Heart left ventricle (tissue), 16 donors: ENCODE measurements at regions not wholly inside any gene's neighbourhood (a gene's known extent, or its start where the extent isn't known, plus 50 kb on each side); places are given as distances from the start of the nearest gene placed in this dataset.

Source experiments
- ATAC-seq, 4 donors: fragments of 200-7000 bp; cut with Tn5 transposase; one replicate each; pipeline ENCODE4 v1.9.1; 2020 to 2022; ENCODE audit warnings: moderate library complexity in 4 of 4, mild to moderate bottlenecking in 3 of 4, moderate number of reproducible peaks in 1 of 4
- DNase-seq, 5 donors: peaks; one replicate each; pipeline ENCODE4 v3.0.0-alpha.2; 2020
- H3K27ac ChIP-seq, 12 donors: fragments of 200-600 bp; sonication (generic) in 4 of 12; one replicate each; pipeline versions ENCODE4 v1.5.0 to v1.8.0; 2016 to 2022; ENCODE audit warnings: mild to moderate bottlenecking in 2 of 12
- H3K27me3 ChIP-seq, 9 donors: fragments of 200-600 bp; sonication (generic) in 2 of 9; one replicate each; pipeline versions ENCODE4 v1.5.1 to v1.8.0; 2016 to 2022; ENCODE audit warnings: mild to moderate bottlenecking in 3 of 9
- H3K36me3 ChIP-seq, 9 donors: fragments of 200-600 bp; sonication (generic) in 2 of 9; one replicate each; pipeline versions ENCODE4 v1.5.0 to v1.8.0; 2018 to 2022; ENCODE audit warnings: mild to moderate bottlenecking in 2 of 9
- H3K4me1 ChIP-seq, 12 donors: fragments of 200-600 bp; sonication (generic) in 4 of 12; one replicate each; pipeline versions ENCODE4 v1.5.0 to v1.8.0; 2016 to 2022; ENCODE audit warnings: mild to moderate bottlenecking in 3 of 12
- H3K4me3 ChIP-seq, 12 donors: fragments of 200-600 bp; sonication (generic) in 4 of 12; one replicate each; pipeline versions ENCODE4 v1.5.0 to v1.8.0; 2017 to 2022; ENCODE audit warnings: mild to moderate bottlenecking in 9 of 12, moderate library complexity in 4 of 12
- H3K9me3 ChIP-seq, 12 donors: fragments of 200-600 bp; sonication (generic) in 4 of 12; one replicate each; pipeline versions ENCODE4 v1.5.0 to v1.8.0; 2016 to 2022; ENCODE audit warnings: mild to moderate bottlenecking in 1 of 12
- CTCF ChIP-seq, 12 donors: fragments of 200-600 bp; sonication (generic) in 4 of 12; IDR thresholded peaks; one replicate each; pipeline versions ENCODE4 v1.5.0 to v1.8.0; 2018 to 2022; ENCODE audit warnings: antibody characterized with exemption in 12 of 12, mild to moderate bottlenecking in 5 of 12
- POLR2A ChIP-seq, 2 donors: fragments of 450-650 bp; IDR thresholded peaks; one replicate each; pipeline ENCODE4 v1.6.1; 2017; ENCODE audit warnings: antibody characterized with exemption in 2 of 2, mild to moderate bottlenecking in 2 of 2, moderate library complexity in 2 of 2
- WGBS, 4 donors: extraction: QIAGEN DNeasy Blood & Tissue Kit in 2 of 4; methylation state at CpG; one replicate each; pipeline versions ENCODE4 v1.1.5 to v1.1.7; 2013 to 2018; 5-methylcytosine and 5-hydroxymethylcytosine counted together
- intact Hi-C, 10 donors: fragments of 100-400 bp; cut with DNase I; formaldehyde crosslinking; loops; one replicate each; pipeline versions ENCODE4 v1.11.1 to v1.14.2; 2022
- donor health status: ischemic (EF 13 %, LVEDD 7.1; RV severe dilation, severe dysfunction).
- donor health status: healthy with polysubstance abuse.
- donor health status: DM: no; HTN: yes; CAD: no.
- donor health status: DM: no; HTN: no; CAD: no.
- donor health status: ischemic (EF 25% LVEDD 6.9; RV normal size, moderate dysfunction).
- donor health status: ischemic (EF 25% LVEDD 5.7; RV mildly dilated, moderate dysfunction).
- donor health status: healthy.
- donor health status: DM: yes; HTN: yes; CAD: no.
- donor health status: ischemic (EF 35%, LVEDD 5.7; RV mildly dilated, moderate dysfunction).
- donor health status: nonischemic (EF 11% LVEDD 7.7; RV severe dilation, severe dysfunction).
- donor health status: DM: yes; HTN: yes; CAD: no.
- donor health status: PGD.
- donor health status: ischemic (EF 29% LVEDD 5.4; RV normal size, mild dysfunction).
- donor health status: nonischemic (EF 23%, LVEDD 6.1; RV moderate dilation, normal function).

GRCh38 chr3:117958027-117958426, 1076.6 kb downstream of the IGSF11 start:
- H3K27me3 ChIP-seq = no peaks in the 10 kb centered on the region
- no peaks in the 10 kb centered on the region for H3K4me1 ChIP-seq
- 77 to 90% (median 81%) methylated on average over 2 of the region's 2 CpGs for WGBS, 4 donors
- TF ChIP-seq POLR2A (IDR thresholded peaks at IDR 0.05) (no peak), CTCF (IDR thresholded peaks at IDR 0.05) (no peak)
- intact Hi-C loops = no loop called here
- no peaks in the 10 kb centered on the region for H3K36me3 ChIP-seq
- ATAC-seq (no peak), DNase-seq (no peak)
- no peaks in the 10 kb centered on the region for H3K9me3 ChIP-seq
- no peak overlapping the region for H3K27ac ChIP-seq
- no peak overlapping the region for H3K4me3 ChIP-seq

- H3K9me3 ChIP-seq = no peaks in the 10 kb centered on the region
- no peaks in the 10 kb centered on the region for H3K36me3 ChIP-seq
- no peaks in the 10 kb centered on the region for H3K27me3 ChIP-seq
- no peak overlapping the region for H3K27ac ChIP-seq
- H3K4me3 ChIP-seq = no peak overlapping the region
- ATAC-seq = no peak
- 45 to 70% (median 67%) methylated on average over 2 of the region's 2 CpGs for WGBS, 4 donors
- TF ChIP-seq CTCF (IDR thresholded peaks at IDR 0.05) (no peak), POLR2A (IDR thresholded peaks at IDR 0.05) (no peak)
- intact Hi-C loops = no loop called here
- no peak for DNase-seq
- H3K4me1 ChIP-seq = no peaks in the 10 kb centered on the region
These were observed 1071.9 kb downstream of the IGSF11 start for GRCh38 chr3:117962750-117963149.

- Histone ChIP-seq H3K27ac (no peak overlapping the region), H3K9me3 (no peaks in the 10 kb centered on the region), H3K4me3 (no peak overlapping the region), H3K36me3 (no peaks in the 10 kb centered on the region), H3K27me3 (no peaks in the 10 kb centered on the region), H3K4me1 (no peaks in the 10 kb centered on the region)
- intact Hi-C loops = no loop called here
- WGBS, 4 donors = 41 to 44% (median 43%) methylated on average over 2 of the region's 2 CpGs
- no peak for TF ChIP-seq POLR2A (IDR thresholded peaks at IDR 0.05)
- TF ChIP-seq CTCF (IDR thresholded peaks at IDR 0.05) = no peak
- no peak for DNase-seq
- no peak for ATAC-seq
These were observed 1070.8 kb downstream of the IGSF11 start for GRCh38 chr3:117963858-117964257.

GRCh38 chr3:117964814-117965213, 1069.8 kb downstream of the IGSF11 start:
- no peaks in the 10 kb centered on the region for H3K27me3 ChIP-seq
- H3K36me3 ChIP-seq = no peaks in the 10 kb centered on the region
- no peak overlapping the region for H3K4me3 ChIP-seq

More at GRCh38 chr3:117964814-117965213, 1069.8 kb downstream of the IGSF11 start:
- Histone ChIP-seq H3K9me3 (no peaks in the 10 kb centered on the region), H3K4me1 (no peaks in the 10 kb centered on the region), H3K27ac (no peak overlapping the region)
- 74 to 83% (median 79%) methylated on average over 4 of the region's 4 CpGs for WGBS, 4 donors
- ATAC-seq (no peak), DNase-seq (no peak)
- TF ChIP-seq CTCF (IDR thresholded peaks at IDR 0.05) = no peak
- TF ChIP-seq POLR2A (IDR thresholded peaks at IDR 0.05) = no peak
- intact Hi-C loops = no loop called here
